D721Med (cell line): ENCODE measurements at regions not wholly inside any gene's neighbourhood (a gene's known extent, or its start where the extent isn't known, plus 50 kb on each side); places are given as distances from the start of the nearest gene placed in this dataset.

ENCODE experiments used
- DNase-seq: peaks from one replicate; pipeline ENCODE4 v3.0.0; 2011; ENCODE audit warnings: low spot score; ENCODE audit not compliant: insufficient read length
- FAIRE-seq: peaks from 2 replicates; lab custom pipeline; 2011; peaks lifted over from hg19 to GRCh38; lab: Jason Lieb, UNC
- TF ChIP-seq, protein P1 (sequence below): IDR thresholded peaks from 2 replicates; pipeline ENCODE4 v1.5.1; 2012; ENCODE audit warnings: mild to moderate bottlenecking, control low read depth; ENCODE audit not compliant: insufficient read depth; ENCODE audit errors: missing control alignments

DNA sequence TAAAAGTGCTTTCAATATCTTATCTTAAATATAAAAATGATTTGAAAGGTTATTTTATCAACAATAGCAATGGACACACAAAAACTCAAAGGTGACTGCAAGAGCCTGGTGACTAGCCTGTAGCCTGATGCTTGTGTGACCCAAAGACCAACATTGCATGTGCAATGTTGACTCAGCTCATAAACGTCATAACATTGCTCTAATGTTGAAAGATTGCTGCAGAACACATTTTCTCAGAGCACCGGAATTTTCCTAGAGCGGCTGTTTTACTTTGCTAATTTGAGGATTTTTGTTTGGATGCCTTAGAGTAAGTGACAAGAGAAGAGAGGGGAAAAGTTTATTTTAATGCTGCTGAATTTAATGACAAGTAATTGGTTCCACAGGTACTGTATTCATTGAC lies 107.1 kb downstream of the RAB18 start:
- DNase-seq (no peak), FAIRE-seq (no peak)
- TF ChIP-seq, protein P1, sequence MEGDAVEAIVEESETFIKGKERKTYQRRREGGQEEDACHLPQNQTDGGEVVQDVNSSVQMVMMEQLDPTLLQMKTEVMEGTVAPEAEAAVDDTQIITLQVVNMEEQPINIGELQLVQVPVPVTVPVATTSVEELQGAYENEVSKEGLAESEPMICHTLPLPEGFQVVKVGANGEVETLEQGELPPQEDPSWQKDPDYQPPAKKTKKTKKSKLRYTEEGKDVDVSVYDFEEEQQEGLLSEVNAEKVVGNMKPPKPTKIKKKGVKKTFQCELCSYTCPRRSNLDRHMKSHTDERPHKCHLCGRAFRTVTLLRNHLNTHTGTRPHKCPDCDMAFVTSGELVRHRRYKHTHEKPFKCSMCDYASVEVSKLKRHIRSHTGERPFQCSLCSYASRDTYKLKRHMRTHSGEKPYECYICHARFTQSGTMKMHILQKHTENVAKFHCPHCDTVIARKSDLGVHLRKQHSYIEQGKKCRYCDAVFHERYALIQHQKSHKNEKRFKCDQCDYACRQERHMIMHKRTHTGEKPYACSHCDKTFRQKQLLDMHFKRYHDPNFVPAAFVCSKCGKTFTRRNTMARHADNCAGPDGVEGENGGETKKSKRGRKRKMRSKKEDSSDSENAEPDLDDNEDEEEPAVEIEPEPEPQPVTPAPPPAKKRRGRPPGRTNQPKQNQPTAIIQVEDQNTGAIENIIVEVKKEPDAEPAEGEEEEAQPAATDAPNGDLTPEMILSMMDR, result no peak

- DNase-seq (no peak), FAIRE-seq (no peak)
These were observed 107.8 kb downstream of the RAB18 start for GRCh38 chr10:27611744-27612550.

GRCh38 chr10:27612551-27613035 lies 108.5 kb downstream of the RAB18 start:
- FAIRE-seq, result no peak

More at GRCh38 chr10:27611744-27612550, 107.8 kb downstream of the RAB18 start:
- TF ChIP-seq, protein P1, result no peak

DNA sequence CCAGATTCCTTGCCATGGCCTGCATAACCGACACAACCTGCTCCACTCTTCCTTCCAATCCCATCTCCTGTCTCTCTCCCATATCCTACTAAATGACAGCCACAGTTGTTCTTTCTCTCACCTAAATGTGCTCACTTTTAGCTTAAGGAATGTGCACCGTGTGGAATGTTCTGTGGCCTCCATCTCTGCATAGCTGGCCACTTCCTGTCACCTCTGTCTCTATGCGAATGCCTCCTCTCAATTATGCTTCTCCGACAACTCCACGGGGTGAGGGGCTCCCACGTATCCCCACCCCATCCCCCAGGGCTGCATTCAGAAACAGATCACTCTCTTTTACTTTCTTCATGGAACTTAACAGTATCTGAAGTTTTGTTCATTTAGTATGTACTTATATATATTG lies 110.7 kb downstream of the RAB18 start:
- TF ChIP-seq, protein P1, result no peak
- FAIRE-seq, result no peak
- no peak for DNase-seq

More at GRCh38 chr10:27612551-27613035, 108.5 kb downstream of the RAB18 start:
- no peak for DNase-seq
- TF ChIP-seq, protein P1, result no peak

GRCh38 chr10:27618036-27618615 lies 114.0 kb downstream of the RAB18 start:
- TF ChIP-seq, protein P1, result no peak
- FAIRE-seq, result no peak
- DNase-seq, result no peak

GRCh38 chr10:27618906-27619305 lies 114.8 kb downstream of the RAB18 start:
- FAIRE-seq, result no peak
- DNase-seq, result no peak
- TF ChIP-seq, protein P1, result no peak
